ENCODE measurements at regions not wholly inside any gene's neighbourhood (a gene's known extent, or its start where the extent isn't known, plus 50 kb on each side); places are given as distances from the start of the nearest gene placed in this dataset.

DNA sequence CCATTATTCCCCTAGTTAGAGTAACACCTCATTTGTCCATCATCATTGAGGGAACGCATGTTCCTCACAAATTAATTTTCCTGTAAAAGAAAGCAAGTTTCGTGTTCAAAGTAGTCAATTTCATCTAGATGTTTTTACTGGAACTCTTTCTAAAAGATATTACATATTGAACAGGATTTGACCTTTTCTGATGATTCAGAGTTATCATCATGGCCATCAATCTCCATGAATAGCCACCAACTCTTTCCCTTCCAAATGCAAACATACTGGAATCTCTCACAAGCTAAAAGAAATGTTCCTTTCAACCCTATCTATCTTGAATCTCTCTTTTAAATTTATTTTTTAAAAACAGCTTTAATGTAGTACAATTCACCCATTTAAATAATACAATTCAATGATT is 263.1 kb upstream of the FAR2 start:
- Mint-ChIP-seq H3K36me3 (no peaks in the 10 kb centered on the region), H3K9me3 (peaks cover 0 to 4% (median 1%) of the 10 kb centered on the region in 7 donors), H3K27ac (no peak overlapping the region), H3K27me3 (peaks cover 6% of the 10 kb centered on the region), H3K4me1 (no peaks in the 10 kb centered on the region), H3K4me3 (no peak overlapping the region)
- no peak for ATAC-seq (ENCODE audit: low read depth in 2 of 2)
- Histone ChIP-seq H3K27me3 (ENCODE audit: control insufficient read depth, insufficient read depth, low read length) (no peaks in the 10 kb centered on the region), H3K27ac (ENCODE audit: insufficient read depth, low read length, poor library complexity, severe bottlenecking) (no peak overlapping the region), H3K4me1 (ENCODE audit: control insufficient read depth, insufficient read depth, low read length, poor library complexity, severe bottlenecking) (no peaks in the 10 kb centered on the region), H3K9me3 (ENCODE audit: control insufficient read depth in 2 of 2, low read length in 2 of 2) (no peaks in the 10 kb centered on the region), H3K4me3 (ENCODE audit: low read depth, low read length) (no peak overlapping the region), H3K36me3 (ENCODE audit: control insufficient read depth, insufficient read depth, low read length) (no peaks in the 10 kb centered on the region)
- no peak for DNase-seq

DNA sequence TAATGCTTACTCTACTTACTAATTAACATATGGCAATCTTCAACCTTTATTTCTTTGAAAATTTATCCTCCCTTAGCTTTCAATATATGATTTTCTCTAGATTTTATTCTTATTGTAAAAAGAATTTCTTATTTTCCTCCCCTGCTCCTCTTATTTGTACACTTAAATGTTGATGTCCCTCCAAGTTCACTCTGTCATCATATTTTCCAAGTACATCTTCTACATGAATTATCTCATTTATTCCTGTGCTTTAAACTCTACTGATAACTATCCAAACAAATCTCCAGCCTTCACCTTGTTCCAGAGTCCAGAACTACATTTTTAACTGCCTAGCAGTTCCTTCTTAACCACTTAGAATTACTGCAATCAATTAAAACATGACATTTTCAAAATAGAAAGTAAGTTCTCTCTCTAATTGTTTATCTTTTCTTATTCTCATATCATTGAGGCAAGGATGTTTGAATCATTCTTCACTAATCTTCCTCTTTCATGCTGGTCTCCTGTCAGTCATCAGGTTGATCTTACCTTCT is 261.6 kb upstream of the FAR2 start:
- Histone ChIP-seq H3K27ac (ENCODE audit: insufficient read depth, low read length, poor library complexity, severe bottlenecking) (no peak overlapping the region), H3K27me3 (ENCODE audit: control insufficient read depth, insufficient read depth, low read length) (no peaks in the 10 kb centered on the region), H3K36me3 (ENCODE audit: control insufficient read depth, insufficient read depth, low read length) (no peaks in the 10 kb centered on the region), H3K4me1 (ENCODE audit: control insufficient read depth, insufficient read depth, low read length, poor library complexity, severe bottlenecking) (no peaks in the 10 kb centered on the region), H3K4me3 (ENCODE audit: low read depth, low read length) (no peak overlapping the region), H3K9me3 (ENCODE audit: control insufficient read depth in 2 of 2, low read length in 2 of 2) (no peaks in the 10 kb centered on the region)
- Mint-ChIP-seq H3K4me3 (no peak overlapping the region), H3K27ac (no peak overlapping the region), H3K9me3 (peaks cover 0 to 5% (median 2%) of the 10 kb centered on the region in 7 donors), H3K36me3 (no peaks in the 10 kb centered on the region), H3K4me1 (no peaks in the 10 kb centered on the region), H3K27me3 (peaks cover 6% of the 10 kb centered on the region)
- DNase-seq: no peak
- ATAC-seq (ENCODE audit: low read depth in 2 of 2): no peak

DNA sequence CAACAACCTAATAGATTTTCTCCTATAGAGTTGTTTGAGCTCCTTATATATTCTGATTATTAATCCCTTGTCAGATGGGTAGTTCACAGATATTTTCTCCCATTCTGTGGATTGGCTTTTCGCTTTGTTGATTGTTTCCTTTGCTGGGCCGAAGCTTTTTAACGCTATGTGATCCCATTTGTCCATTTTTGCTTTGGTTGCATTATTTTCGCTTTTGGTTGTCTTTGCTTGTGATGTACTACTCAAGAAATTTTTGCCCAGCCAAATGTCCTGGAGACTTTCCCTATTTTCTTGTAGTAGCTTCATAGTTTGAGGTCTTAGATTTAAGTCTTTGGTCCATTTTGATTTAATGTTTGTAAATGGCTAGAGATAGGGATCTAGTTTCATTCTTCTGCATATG is 258.4 kb upstream of the FAR2 start:
- Histone ChIP-seq H3K9me3 (ENCODE audit: control insufficient read depth in 2 of 2, low read length in 2 of 2) (no peaks in the 10 kb centered on the region), H3K4me1 (ENCODE audit: control insufficient read depth, insufficient read depth, low read length, poor library complexity, severe bottlenecking) (no peaks in the 10 kb centered on the region), H3K36me3 (ENCODE audit: control insufficient read depth, insufficient read depth, low read length) (no peaks in the 10 kb centered on the region), H3K27ac (ENCODE audit: insufficient read depth, low read length, poor library complexity, severe bottlenecking) (no peak overlapping the region), H3K27me3 (ENCODE audit: control insufficient read depth, insufficient read depth, low read length) (no peaks in the 10 kb centered on the region), H3K4me3 (ENCODE audit: low read depth, low read length) (no peak overlapping the region)
- no peaks in the 10 kb centered on the region for H3K36me3 Mint-ChIP-seq
- peaks cover 11% of the 10 kb centered on the region for H3K27me3 Mint-ChIP-seq
- H3K27ac Mint-ChIP-seq: no peak overlapping the region
- no peak overlapping the region for H3K4me3 Mint-ChIP-seq
- no peak for ATAC-seq (ENCODE audit: low read depth in 2 of 2)
- no peaks in the 10 kb centered on the region for H3K4me1 Mint-ChIP-seq
- no peak for DNase-seq
- H3K9me3 Mint-ChIP-seq: peaks cover 0 to 5% (median 2%) of the 10 kb centered on the region in 7 donors

DNA sequence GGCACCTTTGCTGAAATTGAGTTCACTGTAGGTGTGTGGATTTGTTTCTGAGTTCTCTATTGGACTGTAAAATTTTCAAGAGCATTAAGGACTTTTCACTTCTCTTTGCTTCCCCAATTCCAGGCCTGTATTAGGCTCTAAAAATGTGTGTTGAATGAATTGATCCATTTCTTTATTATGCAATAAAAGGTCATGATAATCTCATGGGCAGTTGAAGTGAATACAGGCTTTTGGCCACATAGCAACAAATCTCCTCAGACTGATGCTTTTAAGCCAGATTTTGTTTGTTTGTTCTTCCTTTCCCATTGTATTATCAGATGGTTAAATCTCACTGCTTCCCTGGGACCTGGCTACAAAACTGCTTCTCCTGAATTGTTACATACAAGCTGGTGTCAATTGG is 258.0 kb upstream of the FAR2 start:
- Histone ChIP-seq H3K27me3 (ENCODE audit: control insufficient read depth, insufficient read depth, low read length) (no peaks in the 10 kb centered on the region), H3K27ac (ENCODE audit: insufficient read depth, low read length, poor library complexity, severe bottlenecking) (no peak overlapping the region), H3K9me3 (ENCODE audit: control insufficient read depth in 2 of 2, low read length in 2 of 2) (no peaks in the 10 kb centered on the region), H3K36me3 (ENCODE audit: control insufficient read depth, insufficient read depth, low read length) (no peaks in the 10 kb centered on the region), H3K4me1 (ENCODE audit: control insufficient read depth, insufficient read depth, low read length, poor library complexity, severe bottlenecking) (no peaks in the 10 kb centered on the region), H3K4me3 (ENCODE audit: low read depth, low read length) (no peak overlapping the region)
- H3K4me1 Mint-ChIP-seq: no peaks in the 10 kb centered on the region
- peaks cover 0 to 7% (median 2%) of the 10 kb centered on the region in 7 donors for H3K9me3 Mint-ChIP-seq
- H3K27me3 Mint-ChIP-seq: peaks cover 11% of the 10 kb centered on the region
- ATAC-seq (ENCODE audit: low read depth in 2 of 2) (no peak), DNase-seq (no peak)
- H3K36me3 Mint-ChIP-seq: no peaks in the 10 kb centered on the region
- no peak overlapping the region for H3K4me3 Mint-ChIP-seq
- H3K27ac Mint-ChIP-seq: no peak overlapping the region

DNA sequence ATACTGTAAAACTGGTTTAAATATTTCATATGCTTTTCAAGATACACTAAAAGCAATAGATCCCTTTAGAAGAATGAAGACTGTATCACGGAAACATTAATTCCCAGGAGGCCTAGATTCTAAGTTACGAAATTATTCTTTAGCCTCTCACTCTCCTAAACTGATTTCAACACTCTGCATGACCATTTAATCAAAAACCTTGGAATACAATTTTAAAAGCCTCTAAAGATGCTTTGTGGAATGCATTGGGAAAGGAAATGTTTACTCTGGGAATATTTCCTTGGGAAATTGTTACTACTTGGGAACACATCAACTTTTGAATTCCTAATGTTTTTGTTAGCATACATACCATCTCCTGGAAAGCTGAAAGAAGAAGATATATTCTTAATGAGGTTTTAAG is 255.7 kb upstream of the FAR2 start:
- Histone ChIP-seq H3K4me1 (ENCODE audit: control insufficient read depth, insufficient read depth, low read length, poor library complexity, severe bottlenecking) (no peaks in the 10 kb centered on the region), H3K36me3 (ENCODE audit: control insufficient read depth, insufficient read depth, low read length) (no peaks in the 10 kb centered on the region), H3K9me3 (ENCODE audit: control insufficient read depth in 2 of 2, low read length in 2 of 2) (no peaks in the 10 kb centered on the region), H3K27me3 (ENCODE audit: control insufficient read depth, insufficient read depth, low read length) (no peaks in the 10 kb centered on the region), H3K27ac (ENCODE audit: insufficient read depth, low read length, poor library complexity, severe bottlenecking) (no peak overlapping the region), H3K4me3 (ENCODE audit: low read depth, low read length) (no peak overlapping the region)
- Mint-ChIP-seq H3K36me3 (no peaks in the 10 kb centered on the region), H3K4me1 (no peaks in the 10 kb centered on the region), H3K27me3 (peaks cover 8% of the 10 kb centered on the region), H3K27ac (no peak overlapping the region), H3K9me3 (peaks cover 0 to 7% (median 2%) of the 10 kb centered on the region in 7 donors), H3K4me3 (no peak overlapping the region)
- ATAC-seq (ENCODE audit: low read depth in 2 of 2): no peak
- no peak for DNase-seq

DNA sequence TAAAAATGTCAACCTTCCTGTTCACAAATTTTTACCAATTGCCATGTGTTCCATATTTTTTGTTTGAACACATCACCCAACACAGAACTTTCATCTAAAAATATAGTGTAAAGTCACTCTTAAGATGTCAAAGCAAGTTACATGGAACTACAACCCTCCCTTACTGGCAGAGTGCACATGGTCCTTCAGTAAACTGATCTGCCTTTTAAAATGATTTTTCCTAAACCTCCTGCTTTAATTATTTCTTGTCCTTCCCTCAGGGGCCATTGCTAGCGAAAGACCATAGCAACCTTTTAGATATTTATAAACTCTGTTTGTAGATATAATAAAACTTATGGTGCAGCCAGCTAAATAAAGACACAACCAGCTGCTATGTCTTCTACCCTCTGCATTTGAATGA is 255.2 kb upstream of the FAR2 start:
- no peak overlapping the region for H3K27ac ChIP-seq (ENCODE audit: insufficient read depth, low read length, poor library complexity, severe bottlenecking)
- Mint-ChIP-seq H3K27ac (no peak overlapping the region), H3K4me1 (no peaks in the 10 kb centered on the region)

DNA sequence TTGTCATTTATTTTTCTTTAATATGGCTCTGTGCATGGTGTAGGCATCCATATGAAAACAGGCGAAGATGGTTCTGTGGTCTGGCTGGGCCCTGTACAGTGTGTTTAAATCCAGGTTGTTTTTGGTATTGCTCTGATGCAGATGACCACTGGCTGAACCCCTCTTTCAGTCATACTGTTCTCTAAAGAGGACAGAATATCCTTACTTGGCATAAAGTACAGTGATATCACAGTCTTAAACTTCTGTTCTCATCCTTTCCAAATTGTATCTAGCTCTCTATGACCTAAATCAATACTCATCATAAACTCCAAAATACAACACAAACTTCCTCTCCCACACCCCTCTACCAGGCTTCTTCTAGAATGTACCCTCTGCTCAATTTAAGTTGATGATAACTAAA is 252.7 kb upstream of the FAR2 start:
- Mint-ChIP-seq H3K4me1 (no peaks in the 10 kb centered on the region), H3K27me3 (peaks cover 8% of the 10 kb centered on the region), H3K4me3 (no peak overlapping the region), H3K27ac (no peak overlapping the region), H3K36me3 (no peaks in the 10 kb centered on the region), H3K9me3 (peaks cover 0 to 8% (median 6%) of the 10 kb centered on the region in 7 donors)
- Histone ChIP-seq H3K9me3 (ENCODE audit: control insufficient read depth in 2 of 2, low read length in 2 of 2) (no peaks in the 10 kb centered on the region), H3K4me3 (ENCODE audit: low read depth, low read length) (no peak overlapping the region), H3K4me1 (ENCODE audit: control insufficient read depth, insufficient read depth, low read length, poor library complexity, severe bottlenecking) (no peaks in the 10 kb centered on the region), H3K27ac (ENCODE audit: insufficient read depth, low read length, poor library complexity, severe bottlenecking) (no peak overlapping the region), H3K36me3 (ENCODE audit: control insufficient read depth, insufficient read depth, low read length) (no peaks in the 10 kb centered on the region), H3K27me3 (ENCODE audit: control insufficient read depth, insufficient read depth, low read length) (no peaks in the 10 kb centered on the region)
- no peak for ATAC-seq (ENCODE audit: low read depth in 2 of 2)
- DNase-seq: no peak

More for the DNA sequence above, 255.2 kb upstream of the FAR2 start:
- Mint-ChIP-seq H3K27me3 (peaks cover 8% of the 10 kb centered on the region), H3K36me3 (no peaks in the 10 kb centered on the region), H3K4me3 (no peak overlapping the region), H3K9me3 (peaks cover 0 to 7% (median 2%) of the 10 kb centered on the region in 7 donors)
- ATAC-seq (ENCODE audit: low read depth in 2 of 2) (no peak), DNase-seq (no peak)
- Histone ChIP-seq H3K9me3 (ENCODE audit: control insufficient read depth in 2 of 2, low read length in 2 of 2) (no peaks in the 10 kb centered on the region), H3K27me3 (ENCODE audit: control insufficient read depth, insufficient read depth, low read length) (no peaks in the 10 kb centered on the region), H3K4me3 (ENCODE audit: low read depth, low read length) (no peak overlapping the region), H3K36me3 (ENCODE audit: control insufficient read depth, insufficient read depth, low read length) (no peaks in the 10 kb centered on the region), H3K4me1 (ENCODE audit: control insufficient read depth, insufficient read depth, low read length, poor library complexity, severe bottlenecking) (no peaks in the 10 kb centered on the region)

DNA sequence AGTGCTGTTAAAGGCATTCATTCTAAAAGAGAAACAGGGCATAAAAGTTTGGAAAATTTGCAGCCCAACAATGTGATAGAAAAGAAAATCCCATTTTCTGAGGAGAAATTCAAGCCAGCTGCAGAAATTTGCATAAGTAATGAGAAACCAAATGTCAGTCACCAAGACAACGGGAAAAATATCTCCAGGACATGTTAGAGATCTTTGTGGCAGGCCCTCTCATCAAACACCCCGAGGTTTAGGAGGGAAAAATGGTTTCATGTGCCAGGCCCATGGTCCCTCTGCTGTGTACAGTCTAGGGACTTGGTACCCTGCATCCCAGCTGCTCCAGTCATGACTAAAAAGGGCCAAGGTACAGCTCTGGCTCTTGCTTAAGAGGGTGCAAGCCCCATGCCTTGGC is 251.0 kb upstream of the FAR2 start:
- Histone ChIP-seq H3K9me3 (ENCODE audit: control insufficient read depth in 2 of 2, low read length in 2 of 2) (no peaks in the 10 kb centered on the region), H3K4me3 (ENCODE audit: low read depth, low read length) (no peak overlapping the region), H3K4me1 (ENCODE audit: control insufficient read depth, insufficient read depth, low read length, poor library complexity, severe bottlenecking) (no peaks in the 10 kb centered on the region), H3K27ac (ENCODE audit: insufficient read depth, low read length, poor library complexity, severe bottlenecking) (no peak overlapping the region), H3K36me3 (ENCODE audit: control insufficient read depth, insufficient read depth, low read length) (no peaks in the 10 kb centered on the region), H3K27me3 (ENCODE audit: control insufficient read depth, insufficient read depth, low read length) (no peaks in the 10 kb centered on the region)
- ATAC-seq (ENCODE audit: low read depth in 2 of 2) (no peak), DNase-seq (no peak)
- Mint-ChIP-seq H3K9me3 (peaks cover 2 to 15% (median 7%) of the 10 kb centered on the region in 7 donors), H3K4me3 (no peak overlapping the region), H3K27ac (no peak overlapping the region), H3K4me1 (no peaks in the 10 kb centered on the region), H3K27me3 (peaks cover 8% of the 10 kb centered on the region), H3K36me3 (no peaks in the 10 kb centered on the region)

All from CD4-positive, CD25-positive, alpha-beta regulatory T cell (primary cell).